Mucosa of rectum (tissue), 2 donors: ENCODE measurements at regions not wholly inside any gene's neighbourhood (a gene's known extent, or its start where the extent isn't known, plus 50 kb on each side); places are given as distances from the start of the nearest gene placed in this dataset.

ENCODE experiments used
- H3K27ac ChIP-seq, 2 donors: one replicate each; pipeline ENCODE4 v1.7.0; 2013; ENCODE audit warnings: inconsistent platforms in 2 of 2, low read depth in 2 of 2, low read length in 2 of 2
- H3K27me3 ChIP-seq, 2 donors: one replicate each; pipeline ENCODE4 v1.7.0; 2013; ENCODE audit warnings: low read length in 2 of 2; ENCODE audit not compliant: control insufficient read depth in 2 of 2, insufficient read depth in 2 of 2
- H3K36me3 ChIP-seq, 2 donors: one replicate each; pipeline ENCODE4 v1.7.0; 2013; ENCODE audit warnings: low read length in 2 of 2; ENCODE audit not compliant: control insufficient read depth in 2 of 2, insufficient read depth in 2 of 2
- H3K4me1 ChIP-seq, 2 donors: one replicate each; pipeline ENCODE4 v1.7.0; 2013; ENCODE audit warnings: low read length in 2 of 2, mild to moderate bottlenecking in 1 of 2; ENCODE audit not compliant: control insufficient read depth in 2 of 2, insufficient read depth in 2 of 2
- H3K4me3 ChIP-seq, 2 donors: one replicate each; pipeline ENCODE4 v1.7.0; 2013; ENCODE audit warnings: low read length in 2 of 2
- H3K9ac ChIP-seq, 2 donors: one replicate each; pipeline ENCODE4 v1.7.0; 2013; ENCODE audit warnings: low read length in 2 of 2, low read depth in 1 of 2, mild to moderate bottlenecking in 1 of 2
- H3K9me3 ChIP-seq, 2 donors: one replicate each; pipeline ENCODE4 v1.7.0; 2013; ENCODE audit warnings: low read length in 2 of 2; ENCODE audit not compliant: control insufficient read depth in 2 of 2
- donor health status: healthy.
- donor health status: Normal muscosa, but diverticular disease.

DNA sequence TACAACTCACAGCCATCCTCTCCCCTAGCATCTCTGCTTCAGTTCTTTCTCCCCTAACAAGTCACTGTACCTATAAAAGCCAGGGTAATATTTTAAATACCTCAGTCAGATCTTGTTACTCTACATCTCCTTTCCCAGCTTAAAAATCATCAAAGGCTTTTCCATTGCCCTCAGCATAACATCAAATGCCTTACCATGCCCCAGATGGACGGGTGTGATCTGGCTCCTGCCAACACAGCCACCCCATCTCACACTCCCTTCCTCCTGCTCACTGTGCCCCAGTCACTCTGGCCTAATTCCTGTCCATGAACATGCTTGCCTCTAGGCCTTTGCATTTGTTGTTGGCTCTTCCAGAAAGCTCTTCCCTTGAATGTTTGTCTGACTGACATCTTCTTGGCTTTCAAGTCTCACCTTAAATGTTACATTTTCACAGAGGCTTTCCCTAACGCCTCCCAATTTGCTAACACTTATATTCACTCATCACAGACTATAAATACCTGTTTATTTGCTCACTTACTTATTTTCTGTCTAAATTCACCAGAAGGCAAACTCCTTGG, 640.9 kb downstream of the NYAP2 start:
- no peak overlapping the region for H3K4me3 ChIP-seq
- H3K9me3 ChIP-seq, result no peaks in the 10 kb centered on the region
- H3K27me3 ChIP-seq, result no peaks in the 10 kb centered on the region
- no peak overlapping the region for H3K9ac ChIP-seq
- H3K4me1 ChIP-seq, result no peaks in the 10 kb centered on the region
- H3K36me3 ChIP-seq, result no peaks in the 10 kb centered on the region
- no peak overlapping the region for H3K27ac ChIP-seq

DNA sequence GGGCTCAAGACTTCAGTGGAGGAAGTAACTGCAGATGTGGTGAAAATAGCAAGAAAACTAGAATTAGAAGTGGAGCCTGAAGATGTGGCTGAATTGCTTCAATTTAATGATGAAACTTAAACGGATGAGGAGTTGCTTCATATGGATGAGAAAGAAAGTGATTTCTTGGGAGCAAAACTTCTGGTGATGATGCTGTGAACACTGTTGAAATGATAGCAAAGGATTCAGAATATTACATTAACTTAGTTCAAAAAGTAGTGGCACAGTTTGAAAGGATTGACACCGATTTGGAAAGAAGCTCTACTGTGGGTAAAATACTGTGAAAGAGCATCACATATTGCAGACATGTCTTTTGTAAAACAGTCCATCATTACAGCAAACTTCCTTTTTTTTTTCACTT, 638.0 kb downstream of the NYAP2 start:
- Histone ChIP-seq H3K4me1 (no peaks in the 10 kb centered on the region), H3K9me3 (no peaks in the 10 kb centered on the region), H3K27ac (no peak overlapping the region), H3K4me3 (no peak overlapping the region), H3K27me3 (no peaks in the 10 kb centered on the region), H3K9ac (no peak overlapping the region), H3K36me3 (no peaks in the 10 kb centered on the region)

DNA sequence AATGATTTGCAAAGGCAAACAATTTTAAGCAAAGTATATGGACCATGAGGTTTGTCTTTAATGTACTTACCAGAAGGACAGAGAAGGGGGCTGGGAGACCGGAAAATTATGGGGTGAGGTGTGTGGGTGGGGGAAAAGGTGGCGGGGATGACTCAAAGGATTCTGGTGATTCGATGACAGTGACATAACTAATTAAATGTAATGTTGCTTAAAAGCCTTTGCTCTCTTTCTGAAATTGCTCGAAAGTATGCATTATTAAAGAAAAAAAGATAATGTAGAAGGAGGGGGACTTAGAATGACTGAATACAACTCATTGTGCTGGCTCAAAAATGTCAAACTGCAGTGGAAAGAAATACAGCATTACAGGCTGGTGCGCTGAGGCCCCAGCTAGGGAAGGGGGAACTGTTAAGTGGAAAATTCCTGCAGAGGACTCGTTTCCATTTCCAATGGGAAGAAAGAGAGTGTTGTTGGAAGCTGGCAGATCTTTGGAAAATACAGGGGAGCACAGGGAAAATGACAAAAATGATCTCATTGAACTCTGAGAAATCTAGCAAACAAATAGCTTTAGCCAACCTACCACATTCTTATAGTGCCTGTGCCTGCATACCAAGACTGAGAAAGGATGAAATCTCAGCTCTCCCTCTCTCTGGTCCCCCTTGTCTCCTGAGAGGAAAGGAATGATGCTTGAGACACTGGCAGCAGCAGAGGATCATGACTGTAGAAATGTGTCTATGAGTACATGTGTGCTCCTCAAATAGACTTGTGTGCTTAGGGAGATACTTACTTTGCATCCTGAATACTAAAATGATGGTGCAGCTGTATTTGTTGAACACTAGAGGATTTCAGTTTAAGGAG, 632.4 kb downstream of the NYAP2 start:
- no peaks in the 10 kb centered on the region for H3K9me3 ChIP-seq
- no peak overlapping the region for H3K9ac ChIP-seq
- peak overlapping the region in 1 of 2 donors; percentile 3 for H3K27ac ChIP-seq
- H3K27me3 ChIP-seq, result peaks cover 8 to 16% of the 10 kb centered on the region in 2 donors
- peak overlapping the region in 1 of 2 donors; percentile 67 for H3K4me3 ChIP-seq
- H3K4me1 ChIP-seq, result no peaks in the 10 kb centered on the region
- no peaks in the 10 kb centered on the region for H3K36me3 ChIP-seq

DNA sequence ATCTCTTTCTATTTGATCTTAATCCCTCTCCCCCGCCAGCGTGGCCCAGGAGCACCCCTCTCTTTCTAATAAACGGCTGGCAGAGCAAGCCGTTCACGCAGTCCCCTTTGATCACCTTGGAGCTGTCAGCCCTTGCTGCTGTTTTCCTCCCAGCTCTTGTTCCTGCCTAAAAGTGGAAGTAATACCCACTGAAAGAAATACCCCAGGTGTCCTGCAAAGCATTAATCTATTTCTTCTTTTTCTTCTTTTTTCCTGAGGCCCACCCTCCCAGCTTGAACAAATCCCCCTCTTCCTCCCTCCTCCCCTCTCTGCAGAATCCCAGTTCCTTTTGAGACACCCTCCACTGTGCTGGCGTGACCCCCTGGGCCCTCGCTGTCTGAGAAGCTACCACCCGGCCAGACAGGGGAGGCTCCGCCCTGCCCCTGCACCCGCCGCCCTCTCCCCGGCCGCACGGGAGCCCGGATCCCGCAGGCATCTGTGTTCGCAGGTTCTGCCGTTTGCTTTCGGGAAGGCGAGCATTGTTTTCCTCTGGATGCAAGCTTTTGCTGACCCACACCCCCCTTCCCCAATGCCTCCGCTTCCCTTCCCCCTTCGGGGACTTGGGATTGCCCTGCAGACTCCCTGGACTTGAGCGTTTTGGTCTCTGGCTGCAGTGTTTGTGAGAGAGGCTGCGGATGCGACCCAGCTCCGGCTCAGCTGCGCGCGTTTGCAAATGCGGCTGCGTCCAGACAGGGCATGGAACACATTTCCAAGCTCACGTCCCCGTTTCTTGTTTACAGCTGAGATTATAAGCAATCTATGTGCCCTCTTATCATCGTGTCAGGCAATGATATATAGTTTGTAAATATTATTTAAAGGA, 631.5 kb downstream of the NYAP2 start:
- no peak overlapping the region for H3K9ac ChIP-seq
- peaks cover 8 to 16% of the 10 kb centered on the region in 2 donors for H3K27me3 ChIP-seq

DNA sequence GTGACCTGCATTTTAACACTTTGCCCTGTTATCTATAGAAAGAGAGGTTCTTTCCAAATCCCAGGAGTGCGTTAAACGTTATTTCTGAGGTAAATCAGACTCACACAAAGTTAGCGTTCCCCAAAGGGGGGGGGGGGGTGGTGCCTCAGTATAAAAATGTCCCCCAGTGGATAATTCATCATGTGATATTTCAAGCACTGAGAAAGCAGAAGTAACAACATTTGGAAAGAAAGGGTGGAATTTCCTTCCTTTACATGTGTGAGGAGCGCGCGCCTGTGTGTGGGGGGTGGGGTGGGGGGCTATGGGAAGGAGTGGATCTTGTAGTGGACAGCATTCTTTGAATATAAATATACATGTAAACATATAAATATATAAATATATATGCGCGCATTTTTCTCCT, 630.9 kb downstream of the NYAP2 start:
- no peak overlapping the region for H3K27ac ChIP-seq
- no peak overlapping the region for H3K9ac ChIP-seq

More for the DNA sequence above, 631.5 kb downstream of the NYAP2 start:
- peak overlapping the region; percentile 64 to 67 for H3K4me3 ChIP-seq
- H3K9me3 ChIP-seq, result no peaks in the 10 kb centered on the region
- H3K27ac ChIP-seq, result peak overlapping the region in 1 of 2 donors; percentile 3
- H3K36me3 ChIP-seq, result no peaks in the 10 kb centered on the region
- H3K4me1 ChIP-seq, result no peaks in the 10 kb centered on the region

DNA sequence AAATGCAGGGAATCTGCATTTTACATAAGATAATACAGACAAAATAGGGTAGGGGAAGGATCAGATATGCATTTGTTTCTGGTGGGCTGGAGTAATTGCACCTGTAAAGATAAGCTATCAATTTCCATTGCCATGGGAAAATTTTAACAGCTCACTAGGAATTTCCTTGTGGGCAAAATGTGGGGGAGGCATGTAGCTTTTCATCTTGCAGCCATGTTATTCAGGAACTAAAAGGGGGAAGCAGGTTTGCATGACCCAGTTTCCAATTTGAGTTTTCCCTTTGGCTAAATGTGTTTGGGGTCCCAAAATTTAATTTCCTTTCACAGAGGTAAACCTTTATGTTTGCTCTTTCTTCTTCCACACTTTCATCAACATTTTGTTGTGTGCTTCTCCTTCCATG, 624.4 kb downstream of the NYAP2 start:
- Histone ChIP-seq H3K9ac (no peak overlapping the region), H3K4me1 (no peaks in the 10 kb centered on the region), H3K4me3 (no peak overlapping the region), H3K27me3 (no peaks in the 10 kb centered on the region), H3K36me3 (no peaks in the 10 kb centered on the region), H3K9me3 (no peaks in the 10 kb centered on the region), H3K27ac (no peak overlapping the region)

More for the DNA sequence above, 630.9 kb downstream of the NYAP2 start:
- H3K27me3 ChIP-seq, result peaks cover 8 to 16% of the 10 kb centered on the region in 2 donors
- H3K4me1 ChIP-seq, result no peaks in the 10 kb centered on the region
- H3K9me3 ChIP-seq, result no peaks in the 10 kb centered on the region
- no peaks in the 10 kb centered on the region for H3K36me3 ChIP-seq
- H3K4me3 ChIP-seq, result no peak overlapping the region

DNA sequence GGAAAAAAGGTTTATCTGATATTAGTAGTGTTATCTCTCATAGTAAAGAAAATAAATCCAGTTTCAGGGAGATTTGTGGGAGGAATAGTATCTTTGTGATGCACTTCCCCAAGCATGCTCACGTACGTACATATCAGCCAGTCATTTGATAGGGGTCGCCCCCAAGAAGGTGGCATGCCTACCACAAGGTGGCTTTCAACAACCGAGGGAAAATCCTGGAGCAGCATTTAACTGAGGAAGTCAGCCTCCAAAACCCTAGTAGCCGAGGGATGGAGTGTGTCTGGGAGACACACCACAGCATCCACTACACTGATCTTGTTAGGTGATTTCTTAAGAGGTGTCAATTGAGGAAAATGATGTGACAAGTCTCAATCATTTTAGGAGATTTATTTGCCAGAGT, 623.9 kb downstream of the NYAP2 start:
- Histone ChIP-seq H3K9ac (no peak overlapping the region), H3K36me3 (no peaks in the 10 kb centered on the region), H3K27ac (no peak overlapping the region), H3K4me3 (no peak overlapping the region), H3K4me1 (no peaks in the 10 kb centered on the region), H3K27me3 (no peaks in the 10 kb centered on the region), H3K9me3 (no peaks in the 10 kb centered on the region)

DNA sequence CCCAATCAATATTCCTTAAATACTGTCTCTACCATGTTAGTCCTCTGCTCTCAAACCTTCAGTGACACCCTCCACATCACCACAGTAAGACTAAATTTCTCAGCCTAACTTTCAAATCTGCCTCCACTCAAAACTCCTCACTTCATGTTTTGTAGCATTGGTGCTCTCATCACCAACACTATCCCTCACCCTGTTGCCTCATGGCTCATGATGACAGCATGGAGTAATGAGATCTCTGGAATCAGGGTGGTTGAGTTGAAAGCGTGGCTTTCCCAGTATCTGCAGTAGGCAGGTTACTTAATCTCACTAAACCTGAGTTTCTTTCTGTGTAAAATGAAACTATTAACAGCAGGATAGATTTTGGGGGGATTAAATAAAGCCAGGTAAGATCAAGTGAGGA, 621.4 kb downstream of the NYAP2 start:
- no peak overlapping the region for H3K4me3 ChIP-seq
- no peak overlapping the region for H3K9ac ChIP-seq
- H3K9me3 ChIP-seq, result no peaks in the 10 kb centered on the region
- no peak overlapping the region for H3K27ac ChIP-seq
- no peaks in the 10 kb centered on the region for H3K27me3 ChIP-seq
- H3K36me3 ChIP-seq, result no peaks in the 10 kb centered on the region
- H3K4me1 ChIP-seq, result no peaks in the 10 kb centered on the region

DNA sequence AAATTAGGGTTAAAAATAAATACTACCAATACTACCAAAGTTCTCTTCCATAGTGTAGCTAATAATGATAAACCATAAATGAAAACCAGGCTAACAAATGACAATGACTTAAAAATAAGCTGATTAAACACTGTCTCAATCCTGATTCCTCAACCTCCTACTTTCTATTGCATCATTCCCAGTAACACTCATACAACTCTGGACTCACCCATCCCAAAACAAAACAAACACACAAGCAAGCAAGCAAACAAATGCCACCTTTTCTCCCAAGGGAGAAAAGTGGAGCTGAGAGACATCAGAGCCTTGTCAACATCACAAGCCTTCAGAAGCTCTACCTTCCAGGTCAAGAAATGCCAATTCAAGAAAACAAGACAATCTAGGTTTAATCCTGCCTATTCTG, 620.7 kb downstream of the NYAP2 start:
- Histone ChIP-seq H3K27ac (no peak overlapping the region), H3K4me1 (no peaks in the 10 kb centered on the region), H3K9me3 (no peaks in the 10 kb centered on the region), H3K27me3 (no peaks in the 10 kb centered on the region), H3K36me3 (no peaks in the 10 kb centered on the region), H3K4me3 (no peak overlapping the region), H3K9ac (no peak overlapping the region)

DNA sequence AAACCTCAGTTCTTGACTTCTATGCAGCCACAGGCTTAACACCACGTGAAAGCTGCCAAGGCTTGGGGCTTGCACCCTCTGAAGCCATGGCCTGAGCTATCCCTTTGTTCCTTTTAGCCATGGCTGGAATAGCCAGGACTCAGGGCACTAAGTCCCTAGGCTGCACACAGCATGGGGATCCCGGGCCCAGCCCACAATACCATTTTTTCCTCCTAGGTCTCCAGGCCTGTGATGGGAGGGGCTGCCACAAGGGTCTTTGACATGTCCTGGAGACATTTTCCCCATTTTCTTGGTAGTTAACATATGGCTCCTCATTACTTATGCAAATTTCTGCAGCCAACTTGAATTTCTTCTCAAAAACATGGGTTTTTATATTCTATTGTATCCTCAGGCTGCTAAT, 619.1 kb downstream of the NYAP2 start:
- no peaks in the 10 kb centered on the region for H3K27me3 ChIP-seq
- H3K4me1 ChIP-seq, result no peaks in the 10 kb centered on the region
- H3K27ac ChIP-seq, result no peak overlapping the region
- H3K36me3 ChIP-seq, result no peaks in the 10 kb centered on the region
- no peaks in the 10 kb centered on the region for H3K9me3 ChIP-seq
- no peak overlapping the region for H3K4me3 ChIP-seq
- no peak overlapping the region for H3K9ac ChIP-seq
